Stimulated activated CD4-positive, alpha-beta T cell treated with anti-CD3 and anti-CD28 coated beads, Interleukin-1b, Interleukin-23, amount 100 ng/mL, for 1 hour (primary cell): ENCODE measurements at regions not wholly inside any gene's neighbourhood (a gene's known extent, or its start where the extent isn't known, plus 50 kb on each side); places are given as distances from the start of the nearest gene placed in this dataset.
"Not testable (repeated sequence)": the region's sequence is repeated elsewhere in the genome, so short reads cannot be mapped to it uniquely, and the experiment has no call there.

ENCODE experiments used
- DNase-seq, 2 donors: peaks; one replicate each; pipeline ENCODE4 v3.0.0-alpha.2; 2020; ENCODE audit warnings: low read depth in 2 of 2

DNA sequence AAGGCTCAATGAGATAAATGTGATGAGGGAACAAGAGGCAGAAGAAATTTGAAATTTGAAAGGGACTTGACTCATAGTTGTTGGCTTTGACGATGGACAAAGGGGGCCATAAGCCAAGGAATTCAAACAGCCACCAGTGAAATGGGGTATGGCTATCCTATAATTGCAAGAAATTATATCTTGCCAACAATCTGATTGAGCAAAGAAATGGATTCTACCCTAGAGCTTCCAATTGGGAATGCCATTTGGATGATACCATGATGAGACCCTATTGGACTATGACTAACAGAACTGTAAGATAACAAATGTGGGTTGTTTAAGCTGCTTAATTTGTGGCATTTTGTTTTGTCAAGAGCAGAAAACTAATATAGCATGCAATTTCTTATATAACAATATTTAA, 270.1 kb upstream of the ARSJ start:
- no peak for DNase-seq

DNA sequence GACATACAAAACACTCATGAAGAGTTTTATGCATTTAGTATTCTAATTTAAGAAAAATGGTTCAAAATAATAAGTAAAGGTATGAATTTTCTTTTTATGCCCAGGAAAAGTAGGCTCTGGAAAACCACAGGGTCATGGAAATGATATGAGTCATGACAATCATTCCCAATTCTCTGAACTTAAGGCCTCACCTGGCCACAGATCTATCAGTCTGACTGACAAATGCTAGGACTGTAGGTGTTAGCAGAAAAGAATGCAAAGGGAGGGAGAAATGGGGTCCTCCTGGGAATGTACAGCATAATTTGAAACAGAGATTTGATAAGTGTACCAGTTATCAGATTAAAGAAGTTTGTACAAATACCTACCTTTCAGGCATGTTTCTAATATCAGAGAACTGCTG, 270.5 kb upstream of the ARSJ start:
- DNase-seq, result no peak

GRCh38 chr4:114250439-114250891, 271.0 kb upstream of the ARSJ start:
- no peak for DNase-seq

DNA sequence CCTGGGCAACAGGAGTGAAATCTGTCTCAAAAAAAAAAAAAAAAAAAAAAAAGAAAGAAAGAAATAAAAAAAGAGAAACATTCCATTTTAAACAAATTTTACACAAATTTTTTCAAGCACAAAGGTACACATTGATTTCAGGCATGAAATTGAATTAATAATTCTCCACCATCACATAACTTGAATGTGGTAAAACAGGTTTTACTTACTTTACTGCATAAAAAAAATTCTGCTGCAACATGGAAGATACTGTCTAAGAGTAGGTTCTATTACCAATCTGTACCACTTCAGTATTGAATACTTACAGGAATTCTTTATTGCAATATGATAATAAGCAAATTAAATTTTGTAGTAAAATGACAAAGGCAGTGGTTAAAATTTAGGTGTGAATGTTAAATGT, 271.6 kb upstream of the ARSJ start:
- no peak for DNase-seq

GRCh38 chr4:114252499-114252898, 273.1 kb upstream of the ARSJ start:
- no peak for DNase-seq

DNA sequence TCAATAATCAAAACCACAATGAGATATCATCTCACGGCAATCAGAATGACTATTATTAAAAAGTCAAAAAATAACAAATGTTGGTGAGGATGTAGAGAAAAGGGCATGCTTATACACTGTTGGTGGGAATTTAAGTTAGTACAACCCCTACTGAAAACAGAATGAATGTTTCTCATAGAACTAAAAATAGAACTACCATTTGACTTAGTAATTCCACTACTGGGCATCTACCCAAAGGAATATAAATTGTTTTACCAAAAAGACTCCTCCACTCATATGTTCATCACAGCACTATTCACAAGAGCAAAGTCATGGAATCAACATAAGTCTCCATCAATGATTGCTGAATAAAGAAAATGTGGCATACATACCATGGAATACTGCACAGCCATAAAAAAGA, 278.1 kb upstream of the ARSJ start:
- DNase-seq, result no peak

- DNase-seq, result not testable (repeated sequence)
These were observed 283.0 kb upstream of the ARSJ start for GRCh38 chr4:114262421-114262820.

GRCh38 chr4:114263233-114263632, 283.8 kb upstream of the ARSJ start:
- no peak for DNase-seq

GRCh38 chr4:114264452-114264851, 285.0 kb upstream of the ARSJ start:
- no peak for DNase-seq

GRCh38 chr4:114264877-114265291, 285.4 kb upstream of the ARSJ start:
- no peak for DNase-seq

DNA sequence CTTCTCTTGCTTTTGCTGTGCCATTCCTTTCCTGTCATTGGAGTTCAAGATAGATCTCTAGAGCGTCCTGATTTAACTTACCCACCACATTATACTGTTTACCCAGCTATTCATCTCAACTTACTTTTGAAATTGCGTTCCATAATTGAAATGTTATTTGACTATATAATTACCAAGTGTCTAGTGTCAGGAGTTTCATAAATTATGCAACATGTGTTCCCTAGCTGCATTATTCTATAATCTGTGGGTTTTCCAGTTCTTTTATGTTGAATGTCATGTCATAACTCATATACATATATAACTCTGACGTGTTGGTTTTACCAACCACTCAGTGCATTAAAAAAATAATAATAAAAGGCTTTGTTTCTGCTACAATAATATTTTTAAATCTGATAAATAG, 285.9 kb upstream of the ARSJ start:
- no peak for DNase-seq

DNA sequence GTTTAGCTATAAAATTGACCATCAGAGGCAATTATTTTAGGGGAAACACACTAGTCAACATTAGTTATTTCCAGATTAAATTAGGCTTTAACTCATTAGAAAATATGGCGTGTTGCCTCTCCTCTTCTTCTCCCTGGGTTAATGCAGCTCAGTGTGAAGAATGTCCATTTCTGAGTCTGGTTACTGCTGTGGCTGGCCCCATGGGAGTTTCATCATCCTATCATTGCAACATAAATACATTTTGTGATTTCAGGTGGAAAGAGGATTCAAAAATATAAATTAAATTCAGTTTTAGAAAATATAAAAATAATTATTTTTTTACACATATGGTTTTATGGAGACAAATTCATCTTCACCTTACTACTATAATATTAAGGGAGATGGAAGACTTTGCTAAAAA, 288.5 kb upstream of the ARSJ start:
- no peak for DNase-seq

DNA sequence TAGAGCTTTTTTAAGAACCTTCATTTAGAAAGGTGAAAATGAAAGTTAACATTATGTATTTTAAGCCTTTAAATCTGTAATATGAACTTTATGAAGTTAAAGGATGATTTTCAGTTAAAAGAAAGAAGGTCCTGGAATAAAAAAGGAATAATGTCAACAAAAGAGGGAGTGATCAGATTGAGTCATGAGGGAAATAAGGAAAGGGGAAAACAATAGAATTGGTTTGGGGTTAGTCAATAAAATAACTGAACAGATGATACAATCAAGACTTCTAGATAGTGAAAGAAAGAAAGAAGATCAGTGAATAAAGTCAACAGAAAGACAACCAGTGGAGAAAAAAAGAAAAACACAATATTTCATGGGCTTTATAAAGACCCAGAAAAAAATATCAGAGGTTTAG, 291.6 kb upstream of the ARSJ start:
- DNase-seq, result no peak

- DNase-seq, result no peak
These were observed 292.8 kb upstream of the ARSJ start for GRCh38 chr4:114272226-114272625.

DNA sequence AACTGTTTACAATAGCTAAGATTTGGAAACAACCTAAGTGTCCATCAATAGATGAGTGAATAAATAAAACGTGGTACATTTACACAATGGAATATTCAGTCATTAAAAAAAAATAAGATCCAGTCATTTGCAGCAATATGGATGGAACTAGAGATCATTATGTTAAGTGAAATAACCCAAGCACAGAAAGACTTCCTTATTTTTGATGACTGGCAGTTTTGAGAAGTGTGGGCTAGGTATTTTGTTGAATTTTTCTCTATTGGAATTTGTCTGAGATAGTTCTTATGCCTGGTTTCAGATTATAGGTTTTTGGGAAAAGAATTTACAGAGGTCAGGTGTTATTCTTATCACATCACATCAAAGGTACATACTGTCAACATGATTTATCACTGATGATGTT, 293.8 kb upstream of the ARSJ start:
- no peak for DNase-seq

- no peak for DNase-seq
These were observed 298.2 kb upstream of the ARSJ start for GRCh38 chr4:114277690-114278089.

- no peak for DNase-seq
These were observed 299.6 kb upstream of the ARSJ start for GRCh38 chr4:114279066-114279465.

DNA sequence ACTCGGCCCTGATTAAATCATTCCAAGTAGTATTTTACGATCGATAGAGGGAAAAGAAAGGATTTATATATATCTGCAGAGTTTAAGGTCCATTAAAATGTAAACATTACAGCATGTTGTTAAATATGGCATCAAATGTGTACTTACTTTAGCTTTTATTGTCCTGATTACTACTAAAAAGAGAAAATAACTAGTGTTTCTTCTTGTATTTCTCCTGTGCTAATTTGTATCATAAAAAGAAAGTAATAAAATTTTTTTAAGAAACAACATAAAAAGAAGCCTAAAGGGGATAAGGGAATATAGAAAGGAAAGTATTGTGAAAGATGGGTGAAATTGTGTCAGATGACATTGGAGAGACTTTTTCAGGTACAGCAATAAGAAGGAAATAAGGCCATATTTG, 300.3 kb upstream of the ARSJ start:
- no peak for DNase-seq

DNA sequence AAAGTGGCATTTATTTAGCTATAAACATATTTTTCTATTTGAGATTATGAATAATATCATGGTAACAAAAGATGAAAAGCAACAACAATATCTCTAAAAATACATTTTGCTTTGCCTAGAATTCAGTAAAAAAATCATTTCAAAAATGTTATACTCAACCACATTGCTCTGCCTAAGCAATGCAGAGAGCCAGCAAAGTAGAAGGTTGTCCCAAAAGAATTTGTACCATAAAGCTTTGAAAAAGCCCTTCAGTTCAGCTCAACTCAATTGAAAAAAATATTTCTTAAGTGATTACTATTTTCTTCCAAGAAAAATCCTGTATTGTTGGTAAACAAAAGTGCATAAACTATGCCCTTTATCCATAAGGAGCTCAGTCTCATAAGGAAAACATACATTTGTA, 301.2 kb upstream of the ARSJ start:
- no peak for DNase-seq

- DNase-seq, result no peak
These were observed 301.9 kb upstream of the ARSJ start for GRCh38 chr4:114281164-114281960.

DNA sequence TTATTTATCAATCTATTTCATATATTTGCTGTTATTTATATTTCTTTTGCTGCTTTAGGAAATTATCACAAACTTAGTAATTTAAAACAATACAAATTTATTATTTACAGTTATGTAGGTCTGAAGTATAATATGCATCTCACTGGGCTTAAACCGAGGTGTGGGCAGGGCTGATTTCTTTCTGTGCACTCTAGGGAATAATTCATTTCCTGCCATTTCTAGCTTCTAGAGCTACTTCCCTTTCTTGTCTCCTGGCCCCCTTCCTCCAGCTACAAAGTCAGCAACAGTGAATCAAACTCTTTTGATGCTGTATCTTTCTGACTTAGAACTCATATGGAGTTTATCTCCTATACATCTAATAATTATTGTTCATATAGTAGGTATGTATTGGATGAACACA, 303.5 kb upstream of the ARSJ start:
- no peak for DNase-seq

DNA sequence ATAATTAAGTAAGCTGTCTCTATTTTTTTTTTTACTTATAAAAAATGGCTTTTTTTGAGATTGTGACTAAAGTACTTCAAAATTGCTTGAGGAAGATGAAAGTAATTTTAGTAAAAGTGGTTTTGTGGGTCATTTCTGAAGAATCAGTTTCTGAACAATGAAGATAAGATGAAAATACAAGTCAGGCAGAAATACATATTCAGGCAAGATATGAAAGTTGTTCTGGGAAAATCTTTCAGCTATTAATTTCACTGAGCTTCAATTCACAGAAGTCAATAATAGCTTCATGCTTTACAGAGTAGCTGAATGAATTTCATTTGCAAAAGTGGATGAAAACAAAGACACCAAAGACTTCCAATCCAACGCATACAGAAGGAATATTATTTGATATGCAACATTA, 305.2 kb upstream of the ARSJ start:
- DNase-seq, result no peak

DNA sequence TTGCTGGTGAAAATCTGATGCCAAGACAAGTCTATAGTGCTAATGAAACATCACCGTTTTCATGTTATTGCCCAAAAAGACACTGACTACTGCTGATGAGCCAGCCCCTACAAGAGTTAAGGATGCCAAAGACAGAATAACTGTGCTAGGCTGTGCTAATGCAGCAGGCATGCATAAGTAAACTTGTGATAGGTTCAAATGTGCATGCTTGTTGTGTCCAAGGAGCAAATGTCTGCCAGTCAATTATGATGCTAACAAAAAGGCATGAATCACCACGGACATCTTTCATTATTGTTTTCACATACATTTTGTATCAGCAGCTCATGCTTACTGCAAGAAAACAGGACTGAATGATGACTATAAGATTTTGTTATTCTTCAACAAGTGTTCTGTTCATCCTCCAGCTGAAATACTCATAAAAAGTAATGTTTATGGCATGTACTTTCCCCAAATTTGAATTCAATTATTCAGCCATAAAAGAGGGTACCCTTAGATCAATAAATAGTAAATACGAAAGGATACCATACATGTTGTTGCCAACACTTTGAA, 306.9 kb upstream of the ARSJ start:
- no peak for DNase-seq
